ENCODE measurements at regions not wholly inside any gene's neighbourhood (a gene's known extent, or its start where the extent isn't known, plus 50 kb on each side); places are given as distances from the start of the nearest gene placed in this dataset.

DNA sequence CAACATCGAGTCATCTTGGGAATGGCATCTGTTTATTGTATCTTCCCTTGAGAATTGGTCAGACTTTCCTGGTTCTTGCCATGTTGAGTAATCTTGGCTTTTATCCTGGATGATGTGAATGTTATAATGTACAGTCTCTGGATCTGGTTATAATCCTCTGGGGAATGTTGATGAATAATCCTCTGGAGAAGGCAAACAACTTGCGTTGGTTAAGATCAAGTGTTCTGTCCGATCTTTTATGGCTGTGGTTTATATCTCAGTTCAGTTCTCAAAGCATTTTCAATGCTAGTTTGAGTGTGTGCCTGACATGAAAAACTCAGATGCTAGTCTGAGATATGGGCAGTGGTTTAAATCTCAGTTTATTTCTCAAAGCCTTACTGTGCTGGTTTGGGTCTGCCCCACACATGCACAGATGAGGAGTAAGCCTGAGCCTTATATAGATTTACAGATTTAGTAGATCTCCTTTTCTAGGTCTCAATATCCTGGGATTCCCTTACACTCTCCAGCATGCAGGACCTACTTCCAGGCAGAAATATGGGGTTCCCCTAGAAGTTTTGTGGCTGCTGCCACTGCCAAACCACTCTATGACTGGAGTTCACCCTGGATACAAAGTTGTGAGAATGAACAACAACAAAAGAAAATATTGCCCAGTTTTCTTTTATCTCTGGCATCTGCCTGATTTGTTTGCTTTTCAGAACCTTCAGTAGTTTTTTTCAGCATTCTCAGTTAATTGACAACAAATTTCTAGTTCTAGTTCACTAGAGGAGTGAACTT, 191.8 kb upstream of the MAN1A1 start:
- Histone ChIP-seq H3K4me3 (ENCODE audit: low read length) (no peak overlapping the region), H3K36me3 (ENCODE audit: insufficient read depth, low read length) (no peaks in the 10 kb centered on the region), H3K9me3 (ENCODE audit: insufficient read depth, low read depth, low read length) (no peaks in the 10 kb centered on the region), H3K9ac (ENCODE audit: low read depth, low read length) (no peak overlapping the region), H3K4me1 (ENCODE audit: insufficient read depth, low read length) (no peaks in the 10 kb centered on the region), H3K27ac (ENCODE audit: low read depth, low read length) (no peak overlapping the region), H3K27me3 (ENCODE audit: insufficient read depth, low read length) (no peaks in the 10 kb centered on the region)
- WGBS: 93% methylated on average over 3 of the region's 3 CpGs

DNA sequence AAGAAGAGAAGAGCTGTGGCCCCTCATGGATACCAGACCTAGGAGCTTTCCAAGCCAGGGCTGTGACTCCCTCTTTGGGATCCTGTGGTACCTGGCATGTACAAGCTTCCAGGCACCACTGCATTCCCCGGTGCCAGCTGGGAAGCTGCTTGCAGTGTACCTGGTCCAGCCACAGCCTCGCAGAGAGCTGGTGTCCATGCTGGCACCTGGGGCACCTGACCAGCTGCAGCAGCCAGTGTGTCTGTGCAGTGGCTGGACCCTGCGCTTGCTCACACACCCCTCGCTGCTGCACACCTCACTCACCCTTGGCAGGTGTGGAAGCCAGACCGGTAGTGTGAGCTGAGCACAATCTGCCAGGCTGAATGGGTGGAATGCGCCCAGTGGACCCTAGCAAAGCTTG, 190.9 kb upstream of the MAN1A1 start:
- no peaks in the 10 kb centered on the region for H3K4me1 ChIP-seq (ENCODE audit: insufficient read depth, low read length)
- H3K4me3 ChIP-seq (ENCODE audit: low read length): no peak overlapping the region
- no peak overlapping the region for H3K27ac ChIP-seq (ENCODE audit: low read depth, low read length)
- no peaks in the 10 kb centered on the region for H3K27me3 ChIP-seq (ENCODE audit: insufficient read depth, low read length)
- no peaks in the 10 kb centered on the region for H3K9me3 ChIP-seq (ENCODE audit: insufficient read depth, low read depth, low read length)
- no peaks in the 10 kb centered on the region for H3K36me3 ChIP-seq (ENCODE audit: insufficient read depth, low read length)
- 96% methylated on average over 6 of the region's 6 CpGs for WGBS
- no peak overlapping the region for H3K9ac ChIP-seq (ENCODE audit: low read depth, low read length)

DNA sequence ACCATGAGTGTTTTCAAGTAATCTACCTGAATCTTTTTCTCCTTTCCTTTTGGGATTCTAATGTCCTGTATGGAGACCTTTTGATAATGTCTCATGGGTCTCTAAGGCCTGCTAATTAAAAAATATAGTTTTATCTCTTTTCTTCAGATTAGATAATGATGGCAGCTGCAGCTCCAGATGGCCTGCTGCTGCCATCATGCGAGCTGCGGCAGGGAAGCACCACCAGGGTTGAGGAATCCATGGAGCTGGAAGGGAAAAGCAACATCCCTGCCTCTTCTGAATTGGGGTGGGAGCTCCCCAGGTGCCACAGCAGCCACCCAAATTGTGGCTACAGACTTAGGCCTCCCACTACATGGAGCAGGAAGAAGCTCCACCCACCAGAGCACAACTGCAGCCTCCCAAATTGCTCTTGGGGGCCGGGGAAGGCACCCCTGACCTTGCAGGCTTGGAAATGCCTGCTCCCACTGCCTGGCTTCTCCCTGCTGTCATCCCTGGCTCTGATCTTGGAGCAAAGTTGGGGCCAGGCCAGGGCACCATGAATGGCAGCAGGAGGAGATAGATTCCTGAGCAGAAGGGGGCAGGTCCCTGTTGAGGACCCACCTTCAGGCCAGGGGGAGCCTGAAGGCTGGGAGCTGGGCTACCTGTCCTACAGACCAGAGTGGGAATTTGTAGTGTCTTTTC, 189.6 kb upstream of the MAN1A1 start:
- Histone ChIP-seq H3K4me1 (ENCODE audit: insufficient read depth, low read length) (no peaks in the 10 kb centered on the region), H3K27me3 (ENCODE audit: insufficient read depth, low read length) (no peaks in the 10 kb centered on the region), H3K9ac (ENCODE audit: low read depth, low read length) (no peak overlapping the region), H3K27ac (ENCODE audit: low read depth, low read length) (no peak overlapping the region), H3K36me3 (ENCODE audit: insufficient read depth, low read length) (no peaks in the 10 kb centered on the region), H3K4me3 (ENCODE audit: low read length) (no peak overlapping the region), H3K9me3 (ENCODE audit: insufficient read depth, low read depth, low read length) (no peaks in the 10 kb centered on the region)
- 71% methylated on average over 3 of the region's 3 CpGs for WGBS

GRCh38 chr6:119536666-119537065, 187.1 kb upstream of the MAN1A1 start:
- Histone ChIP-seq H3K9me3 (ENCODE audit: insufficient read depth, low read depth, low read length) (no peaks in the 10 kb centered on the region), H3K4me3 (ENCODE audit: low read length) (no peak overlapping the region), H3K9ac (ENCODE audit: low read depth, low read length) (no peak overlapping the region), H3K27ac (ENCODE audit: low read depth, low read length) (no peak overlapping the region), H3K36me3 (ENCODE audit: insufficient read depth, low read length) (no peaks in the 10 kb centered on the region), H3K27me3 (ENCODE audit: insufficient read depth, low read length) (no peaks in the 10 kb centered on the region), H3K4me1 (ENCODE audit: insufficient read depth, low read length) (no peaks in the 10 kb centered on the region)
- WGBS: 96% methylated on average over 5 of the region's 5 CpGs

DNA sequence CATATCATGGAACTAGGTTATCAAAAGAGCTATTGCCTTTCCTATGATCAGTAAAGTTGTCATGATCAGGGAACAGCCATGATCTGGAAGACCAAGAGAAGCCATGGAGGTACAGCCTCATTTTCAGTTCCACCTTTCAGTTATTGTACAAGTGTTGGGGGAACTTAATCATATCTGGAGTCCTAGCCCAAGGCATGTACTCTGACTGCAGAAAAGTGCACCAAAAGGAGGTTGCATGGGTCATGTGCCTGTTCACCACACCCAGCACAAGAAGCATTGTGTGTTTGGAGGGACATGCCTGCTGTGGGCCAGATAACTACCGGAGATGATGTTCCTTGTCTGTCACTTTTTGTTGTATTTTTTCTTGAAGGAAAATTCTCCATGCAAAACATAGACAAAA, 185.8 kb upstream of the MAN1A1 start:
- no peak overlapping the region for H3K9ac ChIP-seq (ENCODE audit: low read depth, low read length)
- no peaks in the 10 kb centered on the region for H3K4me1 ChIP-seq (ENCODE audit: insufficient read depth, low read length)

DNA sequence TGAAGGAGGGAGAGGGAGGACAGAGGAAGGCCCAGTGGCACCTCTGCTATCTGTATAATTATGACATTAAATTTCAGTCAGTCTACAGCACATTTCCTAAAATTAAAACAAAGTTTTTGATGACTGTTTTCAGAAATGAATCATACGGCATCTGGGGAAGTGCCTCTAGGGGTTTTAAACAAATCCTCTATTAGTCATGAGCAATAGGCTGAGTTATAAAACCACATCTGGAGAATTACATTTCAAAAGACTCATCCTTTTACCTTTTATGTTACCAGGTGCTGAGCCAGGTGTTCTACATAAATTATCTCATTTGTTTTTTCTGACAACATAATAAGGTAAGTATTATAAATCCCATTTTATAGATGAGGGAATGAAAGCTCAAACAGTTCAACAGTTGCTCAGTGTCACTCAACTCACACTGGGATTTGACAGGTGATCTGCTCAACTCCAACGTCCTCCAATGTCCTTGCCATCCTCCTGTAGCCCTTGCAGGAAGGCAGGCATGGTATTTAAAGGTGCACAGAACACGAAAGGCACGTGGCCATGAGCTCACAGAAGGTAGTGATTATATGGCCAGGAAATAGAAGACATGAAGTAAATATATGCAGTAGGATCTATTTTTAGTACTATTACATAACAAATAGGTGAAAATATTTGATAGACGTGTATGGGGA, 184.2 kb upstream of the MAN1A1 start:
- 94% methylated on average over 5 of the region's 5 CpGs for WGBS
- no peak overlapping the region for H3K27ac ChIP-seq (ENCODE audit: low read depth, low read length)

More for the DNA sequence above, 185.8 kb upstream of the MAN1A1 start:
- no CpG with 5 or more reads among the region's 1 CpG for WGBS
- no peaks in the 10 kb centered on the region for H3K36me3 ChIP-seq (ENCODE audit: insufficient read depth, low read length)
- H3K9me3 ChIP-seq (ENCODE audit: insufficient read depth, low read depth, low read length): no peaks in the 10 kb centered on the region
- no peaks in the 10 kb centered on the region for H3K27me3 ChIP-seq (ENCODE audit: insufficient read depth, low read length)
- H3K27ac ChIP-seq (ENCODE audit: low read depth, low read length): no peak overlapping the region
- H3K4me3 ChIP-seq (ENCODE audit: low read length): no peak overlapping the region

DNA sequence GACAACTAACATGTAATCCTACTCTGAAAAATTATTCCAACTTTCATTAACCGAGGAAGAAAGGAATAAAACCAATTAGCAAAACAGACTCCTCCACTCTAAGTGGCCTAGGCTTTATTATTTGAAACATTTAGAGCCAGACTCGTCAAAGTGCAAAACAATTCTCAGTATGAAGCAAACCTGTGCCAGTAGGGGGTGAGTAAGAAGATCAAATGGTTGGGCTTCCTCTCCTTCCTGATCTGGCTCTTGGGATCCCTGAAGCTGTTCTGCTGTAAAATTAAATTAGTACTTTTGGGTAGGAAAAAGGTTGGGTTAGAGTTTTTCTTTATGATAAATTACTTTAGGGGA, 177.6 kb upstream of the MAN1A1 start:
- Histone ChIP-seq H3K4me1 (ENCODE audit: insufficient read depth, low read length) (peaks cover 21% of the 10 kb centered on the region), H3K27ac (ENCODE audit: low read depth, low read length) (peak overlapping the region; percentile 43; the same call in 1 of the 2 replicates), H3K4me3 (ENCODE audit: low read length) (no peak overlapping the region), H3K9ac (ENCODE audit: low read depth, low read length) (no peak overlapping the region), H3K27me3 (ENCODE audit: insufficient read depth, low read length) (no peaks in the 10 kb centered on the region), H3K9me3 (ENCODE audit: insufficient read depth, low read depth, low read length) (no peaks in the 10 kb centered on the region), H3K36me3 (ENCODE audit: insufficient read depth, low read length) (no peaks in the 10 kb centered on the region)
- 21% methylated on average over 2 of the region's 2 CpGs for WGBS

More for the DNA sequence above, 184.2 kb upstream of the MAN1A1 start:
- H3K36me3 ChIP-seq (ENCODE audit: insufficient read depth, low read length): no peaks in the 10 kb centered on the region
- H3K4me1 ChIP-seq (ENCODE audit: insufficient read depth, low read length): no peaks in the 10 kb centered on the region
- H3K9ac ChIP-seq (ENCODE audit: low read depth, low read length): no peak overlapping the region
- no peaks in the 10 kb centered on the region for H3K9me3 ChIP-seq (ENCODE audit: insufficient read depth, low read depth, low read length)
- H3K4me3 ChIP-seq (ENCODE audit: low read length): no peak overlapping the region
- H3K27me3 ChIP-seq (ENCODE audit: insufficient read depth, low read length): no peaks in the 10 kb centered on the region

GRCh38 chr6:119526561-119527230, 177.1 kb upstream of the MAN1A1 start:
- Histone ChIP-seq H3K27ac (ENCODE audit: low read depth, low read length) (peak overlapping the region; percentile 43; the same call in 1 of the 2 replicates), H3K9ac (ENCODE audit: low read depth, low read length) (no peak overlapping the region), H3K4me1 (ENCODE audit: insufficient read depth, low read length) (peaks cover 21% of the 10 kb centered on the region), H3K36me3 (ENCODE audit: insufficient read depth, low read length) (no peaks in the 10 kb centered on the region), H3K4me3 (ENCODE audit: low read length) (no peak overlapping the region), H3K27me3 (ENCODE audit: insufficient read depth, low read length) (no peaks in the 10 kb centered on the region), H3K9me3 (ENCODE audit: insufficient read depth, low read depth, low read length) (no peaks in the 10 kb centered on the region)
- 83% methylated on average over 7 of the region's 7 CpGs for WGBS

DNA sequence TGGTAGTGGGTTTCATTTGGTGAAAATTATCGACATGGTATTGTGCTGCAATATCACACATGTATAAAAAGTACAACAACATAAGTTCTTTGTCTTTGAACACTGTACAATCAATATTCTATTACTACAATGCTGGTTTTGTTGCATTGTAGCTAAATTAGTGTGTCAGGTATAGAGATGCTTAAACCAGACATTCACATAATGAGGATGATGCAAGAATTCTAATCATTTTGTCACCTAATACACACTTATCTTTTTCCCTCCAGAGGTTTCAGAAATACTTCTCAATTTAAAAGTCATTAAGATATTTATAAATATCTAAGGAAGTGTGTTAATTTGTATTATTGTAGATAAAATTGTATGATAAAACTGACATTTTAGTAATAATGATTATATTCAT, 174.8 kb upstream of the MAN1A1 start:
- no peaks in the 10 kb centered on the region for H3K27me3 ChIP-seq (ENCODE audit: insufficient read depth, low read length)
- WGBS: no CpG with 5 or more reads among the region's 1 CpG
- no peak overlapping the region for H3K4me3 ChIP-seq (ENCODE audit: low read length)
- no peak overlapping the region for H3K27ac ChIP-seq (ENCODE audit: low read depth, low read length)
- no peak overlapping the region for H3K9ac ChIP-seq (ENCODE audit: low read depth, low read length)
- peaks cover 21% of the 10 kb centered on the region for H3K4me1 ChIP-seq (ENCODE audit: insufficient read depth, low read length)
- H3K36me3 ChIP-seq (ENCODE audit: insufficient read depth, low read length): no peaks in the 10 kb centered on the region
- no peaks in the 10 kb centered on the region for H3K9me3 ChIP-seq (ENCODE audit: insufficient read depth, low read depth, low read length)

DNA sequence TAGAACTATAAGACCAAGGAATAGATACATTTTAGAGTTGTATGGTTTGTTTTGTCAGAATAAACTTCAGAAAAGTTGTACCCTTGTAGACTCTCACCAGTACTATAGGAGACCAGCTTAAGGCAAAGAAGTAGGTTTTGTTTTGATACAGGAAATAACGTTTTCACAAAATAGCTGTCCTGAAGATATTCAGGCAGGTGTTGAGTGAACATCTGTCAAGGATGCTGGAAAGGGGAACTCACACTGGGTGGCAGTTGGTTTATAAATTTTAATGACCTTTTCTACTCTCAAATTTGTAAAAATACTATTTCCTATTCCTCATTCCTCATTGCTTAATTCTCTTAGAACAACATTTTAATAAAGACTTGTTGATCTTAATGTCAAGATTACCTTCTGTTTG, 174.0 kb upstream of the MAN1A1 start:
- H3K9ac ChIP-seq (ENCODE audit: low read depth, low read length): no peak overlapping the region
- no peaks in the 10 kb centered on the region for H3K36me3 ChIP-seq (ENCODE audit: insufficient read depth, low read length)
- H3K4me1 ChIP-seq (ENCODE audit: insufficient read depth, low read length): peaks cover 20% of the 10 kb centered on the region
- H3K27me3 ChIP-seq (ENCODE audit: insufficient read depth, low read length): no peaks in the 10 kb centered on the region
- no peak overlapping the region for H3K27ac ChIP-seq (ENCODE audit: low read depth, low read length)
- no peaks in the 10 kb centered on the region for H3K9me3 ChIP-seq (ENCODE audit: insufficient read depth, low read depth, low read length)
- 89% methylated on average over 1 of the region's 1 CpG for WGBS
- no peak overlapping the region for H3K4me3 ChIP-seq (ENCODE audit: low read length)

GRCh38 chr6:119521251-119521650, 171.7 kb upstream of the MAN1A1 start:
- Histone ChIP-seq H3K27me3 (ENCODE audit: insufficient read depth, low read length) (no peaks in the 10 kb centered on the region), H3K4me3 (ENCODE audit: low read length) (no peak overlapping the region), H3K27ac (ENCODE audit: low read depth, low read length) (no peak overlapping the region), H3K9ac (ENCODE audit: low read depth, low read length) (no peak overlapping the region), H3K4me1 (ENCODE audit: insufficient read depth, low read length) (no peaks in the 10 kb centered on the region), H3K9me3 (ENCODE audit: insufficient read depth, low read depth, low read length) (no peaks in the 10 kb centered on the region), H3K36me3 (ENCODE audit: insufficient read depth, low read length) (no peaks in the 10 kb centered on the region)
- 78% methylated on average over 1 of the region's 1 CpG for WGBS
